ENCODE measurements at regions not wholly inside any gene's neighbourhood (a gene's known extent, or its start where the extent isn't known, plus 50 kb on each side); places are given as distances from the start of the nearest gene placed in this dataset.

DNA sequence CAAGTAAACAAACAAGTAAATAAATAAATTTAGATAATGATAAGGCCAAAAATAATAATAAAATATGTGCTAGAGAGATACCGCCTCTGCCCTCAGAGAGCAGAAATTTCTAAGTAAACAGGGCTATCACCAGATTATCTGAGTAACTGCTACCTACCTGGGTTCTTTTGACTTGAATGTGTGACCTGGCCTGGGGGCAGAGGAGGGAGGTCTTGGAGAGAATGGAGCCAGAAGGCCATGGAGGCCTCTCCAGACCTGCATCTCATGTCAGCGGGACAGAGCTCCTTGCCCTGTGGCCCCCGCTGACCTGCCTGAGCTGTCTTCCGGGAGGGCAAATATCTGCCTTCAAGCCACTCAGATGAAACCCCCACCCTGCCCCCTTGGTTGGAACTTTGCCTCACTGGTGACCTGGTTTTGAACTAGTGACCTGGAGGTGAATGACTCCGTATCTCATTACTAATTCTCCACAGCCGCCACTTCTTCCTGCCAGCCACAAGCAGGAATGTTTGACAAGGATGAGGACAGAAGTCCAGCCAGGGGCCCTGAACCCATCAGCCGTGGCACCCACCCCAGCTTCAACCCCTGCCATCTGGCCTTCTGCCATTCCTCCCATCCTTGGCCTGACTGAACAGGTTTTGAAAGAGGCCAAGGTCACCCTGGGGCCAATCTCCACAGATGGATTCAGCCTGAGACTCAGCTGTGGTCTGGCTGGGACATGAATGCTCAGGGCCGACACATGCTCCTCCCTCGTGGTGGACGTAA, 86.8 kb upstream of the PARP11 start:
- TF ChIP-seq, protein P1, sequence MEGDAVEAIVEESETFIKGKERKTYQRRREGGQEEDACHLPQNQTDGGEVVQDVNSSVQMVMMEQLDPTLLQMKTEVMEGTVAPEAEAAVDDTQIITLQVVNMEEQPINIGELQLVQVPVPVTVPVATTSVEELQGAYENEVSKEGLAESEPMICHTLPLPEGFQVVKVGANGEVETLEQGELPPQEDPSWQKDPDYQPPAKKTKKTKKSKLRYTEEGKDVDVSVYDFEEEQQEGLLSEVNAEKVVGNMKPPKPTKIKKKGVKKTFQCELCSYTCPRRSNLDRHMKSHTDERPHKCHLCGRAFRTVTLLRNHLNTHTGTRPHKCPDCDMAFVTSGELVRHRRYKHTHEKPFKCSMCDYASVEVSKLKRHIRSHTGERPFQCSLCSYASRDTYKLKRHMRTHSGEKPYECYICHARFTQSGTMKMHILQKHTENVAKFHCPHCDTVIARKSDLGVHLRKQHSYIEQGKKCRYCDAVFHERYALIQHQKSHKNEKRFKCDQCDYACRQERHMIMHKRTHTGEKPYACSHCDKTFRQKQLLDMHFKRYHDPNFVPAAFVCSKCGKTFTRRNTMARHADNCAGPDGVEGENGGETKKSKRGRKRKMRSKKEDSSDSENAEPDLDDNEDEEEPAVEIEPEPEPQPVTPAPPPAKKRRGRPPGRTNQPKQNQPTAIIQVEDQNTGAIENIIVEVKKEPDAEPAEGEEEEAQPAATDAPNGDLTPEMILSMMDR (conservative IDR thresholded peaks at IDR 0.05; ENCODE audit: low read depth in 2 of 2) = no peak
- TF ChIP-seq EZH2phosphoT487 (IDR thresholded peaks at IDR 0.05; ENCODE audit: unreplicated experiment) = no peak
- no peak for TF ChIP-seq POLR2AphosphoS5 (IDR thresholded peaks at IDR 0.05; ENCODE audit: low read depth)
- no peak for TF ChIP-seq EZH2 (IDR thresholded peaks at IDR 0.05; ENCODE audit: low read depth, unreplicated experiment)
- TF ChIP-seq, protein P2, sequence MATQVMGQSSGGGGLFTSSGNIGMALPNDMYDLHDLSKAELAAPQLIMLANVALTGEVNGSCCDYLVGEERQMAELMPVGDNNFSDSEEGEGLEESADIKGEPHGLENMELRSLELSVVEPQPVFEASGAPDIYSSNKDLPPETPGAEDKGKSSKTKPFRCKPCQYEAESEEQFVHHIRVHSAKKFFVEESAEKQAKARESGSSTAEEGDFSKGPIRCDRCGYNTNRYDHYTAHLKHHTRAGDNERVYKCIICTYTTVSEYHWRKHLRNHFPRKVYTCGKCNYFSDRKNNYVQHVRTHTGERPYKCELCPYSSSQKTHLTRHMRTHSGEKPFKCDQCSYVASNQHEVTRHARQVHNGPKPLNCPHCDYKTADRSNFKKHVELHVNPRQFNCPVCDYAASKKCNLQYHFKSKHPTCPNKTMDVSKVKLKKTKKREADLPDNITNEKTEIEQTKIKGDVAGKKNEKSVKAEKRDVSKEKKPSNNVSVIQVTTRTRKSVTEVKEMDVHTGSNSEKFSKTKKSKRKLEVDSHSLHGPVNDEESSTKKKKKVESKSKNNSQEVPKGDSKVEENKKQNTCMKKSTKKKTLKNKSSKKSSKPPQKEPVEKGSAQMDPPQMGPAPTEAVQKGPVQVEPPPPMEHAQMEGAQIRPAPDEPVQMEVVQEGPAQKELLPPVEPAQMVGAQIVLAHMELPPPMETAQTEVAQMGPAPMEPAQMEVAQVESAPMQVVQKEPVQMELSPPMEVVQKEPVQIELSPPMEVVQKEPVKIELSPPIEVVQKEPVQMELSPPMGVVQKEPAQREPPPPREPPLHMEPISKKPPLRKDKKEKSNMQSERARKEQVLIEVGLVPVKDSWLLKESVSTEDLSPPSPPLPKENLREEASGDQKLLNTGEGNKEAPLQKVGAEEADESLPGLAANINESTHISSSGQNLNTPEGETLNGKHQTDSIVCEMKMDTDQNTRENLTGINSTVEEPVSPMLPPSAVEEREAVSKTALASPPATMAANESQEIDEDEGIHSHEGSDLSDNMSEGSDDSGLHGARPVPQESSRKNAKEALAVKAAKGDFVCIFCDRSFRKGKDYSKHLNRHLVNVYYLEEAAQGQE (IDR thresholded peaks at IDR 0.05; ENCODE audit: unreplicated experiment) = no peak
- no peak for TF ChIP-seq CREB1 (CRISPR knock-in tag; IDR thresholded peaks at IDR 0.05; ENCODE audit: low read depth)
- no peak for TF ChIP-seq STAT1 (IDR thresholded peaks at IDR 0.05; ENCODE audit: unreplicated experiment)
- no peak for TF ChIP-seq NANOG (IDR thresholded peaks at IDR 0.05; ENCODE audit: borderline replicate concordance)

Data from GM23338 (cell line).